ENCODE measurements at regions not wholly inside any gene's neighbourhood (a gene's known extent, or its start where the extent isn't known, plus 50 kb on each side); places are given as distances from the start of the nearest gene placed in this dataset.

DNA sequence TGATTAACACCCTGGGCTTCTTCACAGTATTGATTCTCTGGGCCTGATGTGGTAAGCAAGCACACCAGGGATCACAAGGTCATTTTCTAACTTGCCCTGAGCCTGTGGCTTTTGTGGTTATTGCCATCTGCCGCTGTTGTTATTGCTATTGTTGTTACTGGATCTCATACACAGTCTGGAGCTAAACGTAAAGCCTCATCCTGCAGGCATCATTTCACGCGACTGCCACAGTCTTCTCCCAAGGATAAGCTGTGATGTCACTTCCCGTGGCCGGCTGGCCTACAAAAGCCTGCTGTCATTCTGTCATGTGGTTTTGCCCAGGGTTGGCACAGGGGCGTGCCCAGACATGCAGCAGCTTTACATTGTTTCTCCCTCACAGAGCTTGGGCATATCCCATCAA is 154.0 kb upstream of the GPR12 start:
- H3K27ac ChIP-seq: no peak overlapping the region
- TF ChIP-seq, protein P1, sequence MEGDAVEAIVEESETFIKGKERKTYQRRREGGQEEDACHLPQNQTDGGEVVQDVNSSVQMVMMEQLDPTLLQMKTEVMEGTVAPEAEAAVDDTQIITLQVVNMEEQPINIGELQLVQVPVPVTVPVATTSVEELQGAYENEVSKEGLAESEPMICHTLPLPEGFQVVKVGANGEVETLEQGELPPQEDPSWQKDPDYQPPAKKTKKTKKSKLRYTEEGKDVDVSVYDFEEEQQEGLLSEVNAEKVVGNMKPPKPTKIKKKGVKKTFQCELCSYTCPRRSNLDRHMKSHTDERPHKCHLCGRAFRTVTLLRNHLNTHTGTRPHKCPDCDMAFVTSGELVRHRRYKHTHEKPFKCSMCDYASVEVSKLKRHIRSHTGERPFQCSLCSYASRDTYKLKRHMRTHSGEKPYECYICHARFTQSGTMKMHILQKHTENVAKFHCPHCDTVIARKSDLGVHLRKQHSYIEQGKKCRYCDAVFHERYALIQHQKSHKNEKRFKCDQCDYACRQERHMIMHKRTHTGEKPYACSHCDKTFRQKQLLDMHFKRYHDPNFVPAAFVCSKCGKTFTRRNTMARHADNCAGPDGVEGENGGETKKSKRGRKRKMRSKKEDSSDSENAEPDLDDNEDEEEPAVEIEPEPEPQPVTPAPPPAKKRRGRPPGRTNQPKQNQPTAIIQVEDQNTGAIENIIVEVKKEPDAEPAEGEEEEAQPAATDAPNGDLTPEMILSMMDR (conservative IDR thresholded peaks at IDR 0.05): no peak
- TF ChIP-seq ZFX (IDR thresholded peaks at IDR 0.05): no peak

DNA sequence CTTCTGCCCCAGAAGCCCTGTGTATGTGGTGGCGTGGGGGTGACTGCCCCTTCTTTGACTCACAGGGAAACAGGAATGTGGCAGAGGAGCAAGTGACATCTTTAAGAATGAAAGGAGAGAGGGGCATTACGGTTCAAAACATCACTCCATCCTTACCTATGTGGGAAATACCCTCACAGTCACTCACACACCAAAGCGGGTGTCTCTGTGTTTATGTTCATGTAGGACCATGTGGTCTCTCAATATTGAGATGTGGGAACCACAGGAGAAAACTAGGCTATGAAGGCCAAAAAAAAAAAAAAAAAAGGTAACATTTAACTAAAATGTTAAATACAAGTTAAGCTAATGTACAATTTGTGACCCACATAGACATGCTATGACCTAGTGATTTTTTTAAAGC is 153.6 kb upstream of the GPR12 start:
- TF ChIP-seq, protein P1 (conservative IDR thresholded peaks at IDR 0.05): no peak
- TF ChIP-seq ZFX (IDR thresholded peaks at IDR 0.05): no peak
- H3K27ac ChIP-seq: no peak overlapping the region

DNA sequence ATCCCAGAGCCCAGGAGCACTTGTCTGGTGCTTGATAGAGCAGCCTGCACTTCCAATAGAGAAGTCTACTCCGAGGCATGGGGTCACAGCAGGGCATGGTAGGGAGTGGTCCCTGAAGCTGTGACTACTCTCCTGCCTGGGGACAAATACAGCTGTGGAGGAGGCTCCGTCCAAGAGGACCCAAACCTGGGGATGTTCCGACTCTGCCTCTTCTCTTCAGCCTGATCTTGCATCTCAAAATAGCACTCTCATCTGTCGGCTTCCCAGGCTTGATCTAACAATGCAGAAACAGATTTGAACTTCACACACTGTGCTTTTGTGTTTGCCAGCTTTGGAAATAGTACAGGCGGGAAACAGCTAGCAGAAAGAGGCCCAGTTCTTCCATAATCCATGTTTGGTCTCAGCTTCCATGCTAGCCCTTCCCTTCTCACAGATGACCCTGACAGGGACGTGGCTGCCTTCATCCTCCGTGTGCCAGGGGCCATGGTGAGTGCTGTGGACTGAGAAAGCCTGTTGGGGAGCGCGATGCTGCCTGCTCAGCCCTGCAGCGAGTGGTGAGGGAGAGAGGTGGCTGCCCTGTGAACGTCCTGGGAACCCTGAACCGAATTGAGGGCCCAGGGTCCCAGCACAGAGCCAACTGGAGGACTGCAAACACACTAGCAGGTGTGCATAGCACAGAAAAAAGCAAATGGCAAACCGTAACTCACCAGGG is 150.3 kb upstream of the GPR12 start:
- TF ChIP-seq, protein P1 (conservative IDR thresholded peaks at IDR 0.05): no peak
- no peak for TF ChIP-seq ZFX (IDR thresholded peaks at IDR 0.05)

DNA sequence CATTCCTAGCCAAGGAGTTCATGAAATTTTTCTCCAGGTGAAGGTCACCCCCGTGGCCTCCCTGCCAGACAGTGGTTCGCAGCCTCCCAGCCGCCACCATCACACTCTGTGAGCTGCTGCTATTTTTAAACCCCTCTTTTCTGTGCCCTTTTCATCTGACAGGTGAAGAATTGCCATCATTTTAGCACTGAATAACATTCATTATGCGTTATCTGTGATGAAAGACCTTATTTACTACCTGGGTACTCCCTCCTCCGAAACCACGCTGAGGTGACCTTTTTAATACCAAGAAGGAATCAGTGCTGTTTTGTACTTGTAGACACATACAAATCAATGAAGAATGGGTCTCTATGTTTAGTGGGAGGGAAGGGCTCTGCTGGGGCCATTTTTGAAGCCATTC is 148.9 kb upstream of the GPR12 start:
- H3K27ac ChIP-seq: no peak overlapping the region
- TF ChIP-seq ZFX (IDR thresholded peaks at IDR 0.05): no peak
- TF ChIP-seq, protein P1 (conservative IDR thresholded peaks at IDR 0.05): no peak

More for the DNA sequence above, 150.3 kb upstream of the GPR12 start:
- no peak overlapping the region for H3K27ac ChIP-seq

DNA sequence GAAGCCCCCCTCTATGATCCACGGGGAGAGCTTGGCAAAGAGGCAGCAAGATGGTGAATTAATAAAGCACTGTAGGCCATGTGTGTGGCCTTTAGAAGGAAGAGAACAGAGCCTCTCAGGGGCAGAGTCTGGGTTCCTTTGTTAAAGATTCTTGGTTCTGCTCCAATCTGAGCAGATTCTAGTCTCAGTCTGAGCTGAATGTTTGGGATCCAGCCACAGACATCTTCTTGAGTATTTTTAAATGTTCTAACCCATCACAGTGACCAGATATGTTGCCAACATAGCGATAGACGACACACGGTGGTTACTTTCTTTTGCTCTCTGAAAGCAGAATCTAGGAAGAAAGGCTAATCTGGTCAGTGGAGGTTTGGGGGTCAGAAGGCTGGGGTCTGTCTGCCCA is 147.5 kb upstream of the GPR12 start:
- no peak for TF ChIP-seq ZFX (IDR thresholded peaks at IDR 0.05)
- TF ChIP-seq, protein P1 (conservative IDR thresholded peaks at IDR 0.05): no peak
- H3K27ac ChIP-seq: no peak overlapping the region

DNA sequence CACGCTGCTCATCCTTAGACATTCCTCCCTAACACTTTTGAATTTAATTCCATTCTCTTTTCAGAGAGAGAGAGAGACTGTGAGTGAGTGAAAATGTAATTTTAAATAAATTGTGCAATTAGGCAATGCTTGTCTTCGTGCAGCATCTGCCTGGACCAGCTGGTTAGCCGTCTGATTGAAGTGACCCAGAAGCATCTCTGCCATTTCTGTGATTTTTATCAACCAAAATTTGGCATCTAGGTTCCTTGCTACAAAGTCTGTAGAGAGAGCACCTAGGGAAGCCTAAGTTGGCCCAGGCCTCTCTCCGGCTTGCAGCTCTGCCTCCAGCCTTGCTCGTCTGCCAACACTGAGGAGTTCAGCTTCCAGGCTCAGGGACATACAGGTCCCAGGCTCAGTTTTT is 138.6 kb upstream of the GPR12 start:
- no peak for TF ChIP-seq ZFX (IDR thresholded peaks at IDR 0.05)
- TF ChIP-seq, protein P1 (conservative IDR thresholded peaks at IDR 0.05): no peak
- H3K27ac ChIP-seq: no peak overlapping the region

DNA sequence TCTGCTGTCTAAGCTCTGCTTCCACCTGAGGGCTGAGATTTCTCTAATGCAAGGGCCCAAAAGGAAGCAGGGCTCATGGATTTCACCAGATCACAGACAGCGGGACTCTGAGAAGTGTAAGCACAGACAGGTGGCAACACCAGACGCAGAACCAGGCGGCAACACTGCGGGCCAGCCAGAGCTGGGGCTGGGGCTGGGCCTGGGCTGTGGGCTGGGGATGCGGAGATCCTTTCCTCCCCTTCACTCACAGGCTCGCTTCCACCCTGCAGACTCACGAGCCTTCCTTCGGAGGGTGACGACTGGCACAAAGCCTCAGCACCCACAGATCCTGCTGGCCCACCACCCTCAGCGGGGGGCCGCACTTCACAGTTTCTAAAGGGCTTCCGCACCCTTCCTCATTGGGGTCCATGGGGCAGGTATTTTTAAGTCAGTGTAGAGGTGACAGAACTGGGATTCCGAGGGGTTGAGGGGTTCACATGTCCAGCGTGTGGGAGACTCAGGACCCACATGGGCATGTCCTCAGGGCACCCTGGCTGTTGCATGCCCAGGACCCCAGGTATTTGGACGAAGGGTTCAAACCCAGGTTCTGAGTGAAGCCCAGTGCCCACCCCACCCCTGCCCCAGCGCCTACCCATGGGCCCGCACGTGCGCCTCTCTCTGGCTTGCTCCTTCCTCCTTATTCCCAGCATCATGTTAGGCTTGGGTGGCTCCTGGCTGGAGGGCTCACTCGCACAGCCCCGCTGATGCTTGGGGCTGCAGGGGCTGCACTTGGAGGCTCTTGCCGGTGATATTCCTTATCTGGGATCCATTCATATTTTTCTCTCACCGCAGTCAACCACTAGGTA is 137.3 kb upstream of the GPR12 start:
- H3K27ac ChIP-seq: no peak overlapping the region
- no peak for TF ChIP-seq ZFX (IDR thresholded peaks at IDR 0.05)
- TF ChIP-seq, protein P1 (conservative IDR thresholded peaks at IDR 0.05): no peak
